G401 (cell line): ENCODE measurements at regions not wholly inside any gene's neighbourhood (a gene's known extent, or its start where the extent isn't known, plus 50 kb on each side); places are given as distances from the start of the nearest gene placed in this dataset.

ENCODE experiments used
- DNase-seq: peaks from one replicate; pipeline ENCODE4 v3.0.0-alpha.2; 2015; ENCODE audit warnings: low spot score
- in situ Hi-C: cut with HindIII; loops from 2 replicates; pipeline ENCODE4 v1.10.0; 2016; ENCODE audit warnings: low sequenced_read_pairs, mixed read lengths

GRCh38 chr1:82697965-82698364 lies 897.2 kb downstream of the ADGRL2 start:
- in situ Hi-C loops, result no loop called here

DNA sequence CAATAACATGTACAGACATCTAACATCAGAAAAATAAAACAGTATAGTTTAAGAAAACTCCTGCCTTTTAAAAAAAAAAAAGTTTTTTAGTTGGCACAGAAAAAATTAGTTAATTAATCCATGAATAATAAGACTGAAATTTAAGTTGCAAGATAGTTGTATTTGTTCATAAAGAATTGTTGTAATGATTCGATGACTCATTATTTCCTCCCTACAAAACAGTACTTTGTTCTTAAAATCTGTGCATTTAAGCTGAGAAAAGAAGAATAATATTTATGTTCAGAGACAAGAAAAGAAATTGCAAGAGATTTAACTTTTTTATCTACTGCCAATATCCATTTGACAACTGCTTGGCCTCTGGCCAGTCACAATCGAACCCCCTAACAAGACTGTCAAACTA lies 894.7 kb downstream of the ADGRL2 start:
- DNase-seq, result no peak
- in situ Hi-C loops, result no loop called here

More at GRCh38 chr1:82697965-82698364, 897.2 kb downstream of the ADGRL2 start:
- no peak for DNase-seq

- in situ Hi-C loops, result no loop called here
- no peak for DNase-seq
Measured at GRCh38 chr1:82690411-82690810, 889.7 kb downstream of the ADGRL2 start.

- in situ Hi-C loops, result no loop called here
- DNase-seq, result no peak
Measured at GRCh38 chr1:82689217-82689616, 888.5 kb downstream of the ADGRL2 start.

GRCh38 chr1:82686774-82687173 lies 886.0 kb downstream of the ADGRL2 start:
- no peak for DNase-seq
- in situ Hi-C loops, result no loop called here

DNA sequence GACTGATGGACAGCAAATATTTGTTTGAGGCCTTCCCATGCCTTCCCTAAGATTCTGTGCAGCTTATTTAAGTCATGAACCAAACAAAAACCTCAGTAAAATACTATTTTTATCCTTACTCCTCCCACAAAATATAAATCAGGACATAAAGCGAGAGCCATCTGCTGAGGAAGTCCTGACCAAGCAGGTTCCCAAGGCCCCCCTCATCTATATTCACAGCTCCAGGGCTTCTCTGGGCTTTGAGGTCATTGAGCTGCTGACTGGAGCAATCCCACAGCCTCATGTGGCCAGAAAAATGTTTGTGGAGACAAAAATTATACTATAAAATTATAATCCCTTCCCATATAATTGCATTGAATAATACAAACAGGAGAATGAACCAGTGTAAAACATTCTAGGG lies 846.2 kb downstream of the ADGRL2 start:
- in situ Hi-C loops, result no loop called here
- DNase-seq, result no peak

DNA sequence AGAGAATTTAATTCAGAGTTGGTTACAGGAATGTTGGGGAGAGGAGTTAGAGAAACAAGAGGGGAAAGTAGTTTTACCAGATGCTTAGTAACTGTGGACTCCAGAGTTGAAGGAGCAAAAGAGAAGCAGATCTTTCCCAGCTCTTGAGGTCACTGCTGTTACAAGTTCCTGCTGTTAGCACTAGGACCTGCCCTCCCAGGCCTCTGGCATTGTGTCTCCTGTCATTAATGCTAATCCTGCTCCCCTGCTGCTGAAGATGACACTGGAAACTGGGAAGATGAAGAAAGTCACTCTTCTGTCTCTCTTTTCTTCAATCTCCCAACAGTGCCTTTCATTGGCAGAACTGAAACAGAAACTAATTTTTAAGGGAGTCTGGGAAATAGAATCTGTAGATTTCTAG lies 845.6 kb downstream of the ADGRL2 start:
- in situ Hi-C loops, result no loop called here
- no peak for DNase-seq

GRCh38 chr1:82644186-82644915 lies 843.6 kb downstream of the ADGRL2 start:
- DNase-seq, result no peak
- in situ Hi-C loops, result no loop called here

- in situ Hi-C loops, result no loop called here
- DNase-seq, result no peak
Measured at GRCh38 chr1:82640352-82640751, 839.6 kb downstream of the ADGRL2 start.

GRCh38 chr1:82634266-82634665 lies 833.5 kb downstream of the ADGRL2 start:
- in situ Hi-C loops, result no loop called here
- DNase-seq, result no peak

DNA sequence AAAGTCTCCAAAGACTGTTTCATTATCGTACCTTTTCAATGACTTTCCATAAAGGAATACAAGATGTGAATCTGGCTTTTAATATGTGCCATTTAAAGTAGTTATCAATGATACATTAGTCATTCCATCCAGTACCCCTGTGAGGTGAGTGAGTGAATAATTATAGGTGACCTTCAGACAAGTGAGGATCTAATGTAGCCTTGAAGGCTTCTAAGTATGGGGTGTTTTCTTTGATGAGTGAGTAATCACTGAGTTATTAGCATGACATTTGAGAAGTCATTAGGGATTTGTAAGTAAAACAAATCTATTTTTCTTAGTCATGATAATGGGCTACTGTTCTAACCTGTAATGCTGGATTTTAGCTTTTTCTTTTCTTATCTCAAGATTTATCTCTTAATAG lies 831.4 kb downstream of the ADGRL2 start:
- in situ Hi-C loops, result no loop called here
- DNase-seq, result no peak

DNA sequence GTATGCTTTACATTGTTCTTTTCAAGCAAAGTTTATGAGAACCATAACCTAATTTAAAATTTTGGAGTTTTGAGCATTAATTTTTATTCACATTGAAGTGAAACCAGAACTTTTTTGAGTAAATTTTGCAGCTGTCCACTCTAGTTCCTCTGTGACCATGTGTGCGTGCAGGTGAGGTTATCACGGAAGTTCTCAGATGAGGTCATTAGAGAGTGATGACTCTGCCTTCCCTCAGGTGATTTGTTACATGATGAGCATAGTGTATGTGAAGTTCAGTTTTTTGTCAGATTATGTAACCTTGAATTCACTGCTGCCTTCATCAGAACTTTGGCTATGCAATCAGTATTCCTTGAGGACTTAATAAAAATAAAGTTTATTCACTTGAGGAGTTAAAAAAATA lies 828.2 kb downstream of the ADGRL2 start:
- in situ Hi-C loops, result no loop called here
- no peak for DNase-seq

- in situ Hi-C loops, result no loop called here
- no peak for DNase-seq
Measured at GRCh38 chr1:82625537-82625936, 824.8 kb downstream of the ADGRL2 start.

DNA sequence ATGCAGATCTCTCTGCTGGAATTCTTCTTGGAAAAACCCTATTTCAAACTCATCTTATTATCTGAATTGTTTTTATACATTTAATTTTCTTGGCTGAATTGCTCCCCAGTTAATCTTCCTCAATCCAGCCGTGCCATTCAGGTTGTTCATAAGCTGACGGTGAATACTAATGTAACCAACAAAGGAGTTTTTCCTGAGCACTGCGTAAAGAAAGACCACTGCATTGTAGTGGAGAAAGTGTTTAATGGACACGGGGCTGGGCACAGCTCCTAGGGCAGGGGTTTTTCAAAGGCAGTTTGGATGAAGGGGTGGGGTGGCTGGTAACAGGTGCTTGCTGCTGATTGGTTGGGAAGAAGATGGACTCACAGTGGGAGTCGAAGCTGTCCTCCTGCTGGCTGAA lies 820.3 kb downstream of the ADGRL2 start:
- no peak for DNase-seq
- in situ Hi-C loops, result no loop called here

DNA sequence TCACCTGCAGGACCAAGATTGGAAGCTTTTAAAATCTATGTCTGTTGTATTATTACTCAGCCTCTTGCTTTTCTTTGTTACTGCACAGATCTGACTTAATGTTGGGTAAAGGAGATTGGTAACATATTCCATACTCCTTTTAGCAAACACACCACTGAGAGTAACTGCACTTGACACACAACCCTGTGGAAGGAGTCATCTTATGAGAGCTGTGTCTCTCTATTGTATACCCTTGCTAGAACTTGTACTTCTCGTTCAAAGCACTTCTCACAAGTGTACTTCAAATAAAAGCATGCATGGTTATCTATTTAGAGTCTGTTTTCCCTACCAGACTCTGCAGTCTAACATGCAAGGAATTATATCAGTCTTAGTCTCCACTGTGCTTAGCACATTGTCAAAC lies 813.4 kb downstream of the ADGRL2 start:
- DNase-seq, result no peak
- in situ Hi-C loops, result no loop called here

- in situ Hi-C loops, result no loop called here
- no peak for DNase-seq
Measured at GRCh38 chr1:82612986-82613385, 812.3 kb downstream of the ADGRL2 start.

GRCh38 chr1:82606546-82606945 lies 805.8 kb downstream of the ADGRL2 start:
- DNase-seq, result no peak
- in situ Hi-C loops, result no loop called here

DNA sequence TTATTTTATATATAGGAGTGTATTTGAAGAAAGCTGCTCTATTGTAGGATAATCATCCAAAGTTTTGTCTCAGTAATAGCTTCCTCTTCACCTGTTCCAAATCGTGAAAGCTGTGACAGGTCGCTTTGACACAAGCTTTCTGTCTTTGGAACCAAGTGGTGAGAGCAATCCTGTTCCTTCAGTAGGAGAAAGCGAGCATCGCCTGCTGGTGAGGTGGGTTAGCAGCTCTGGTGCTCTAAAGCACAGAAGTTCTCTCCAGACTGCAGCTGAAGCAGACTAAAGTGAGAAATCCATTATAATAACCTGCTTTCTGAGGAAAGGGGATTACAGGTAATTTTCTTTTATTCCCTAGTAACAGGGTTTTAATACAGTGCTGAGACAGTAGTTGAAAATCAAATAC lies 803.8 kb downstream of the ADGRL2 start:
- in situ Hi-C loops, result no loop called here

GRCh38 chr1:82600314-82600713 lies 799.6 kb downstream of the ADGRL2 start:
- in situ Hi-C loops, result no loop called here
- no peak for DNase-seq

More for the DNA sequence above, 803.8 kb downstream of the ADGRL2 start:
- DNase-seq, result no peak

DNA sequence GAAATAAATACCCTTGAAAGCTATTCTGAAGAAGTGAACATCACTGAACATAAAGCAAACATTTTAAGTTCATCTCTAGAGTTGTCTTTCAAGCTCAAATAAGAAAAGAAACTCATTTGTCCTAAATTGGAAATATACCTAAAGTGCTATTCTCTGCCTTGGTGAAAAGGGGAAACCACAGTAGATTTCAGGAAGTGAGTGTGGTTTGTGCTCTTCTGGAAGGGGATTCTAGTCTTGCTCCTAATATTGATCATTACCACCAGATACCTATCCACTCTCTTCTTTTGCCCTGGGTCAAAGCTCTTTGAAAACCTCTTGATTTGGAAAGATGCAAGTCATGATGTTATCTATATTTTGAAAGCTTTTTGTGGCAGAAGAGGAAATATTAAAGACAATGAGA lies 798.1 kb downstream of the ADGRL2 start:
- no peak for DNase-seq
- in situ Hi-C loops, result no loop called here

DNA sequence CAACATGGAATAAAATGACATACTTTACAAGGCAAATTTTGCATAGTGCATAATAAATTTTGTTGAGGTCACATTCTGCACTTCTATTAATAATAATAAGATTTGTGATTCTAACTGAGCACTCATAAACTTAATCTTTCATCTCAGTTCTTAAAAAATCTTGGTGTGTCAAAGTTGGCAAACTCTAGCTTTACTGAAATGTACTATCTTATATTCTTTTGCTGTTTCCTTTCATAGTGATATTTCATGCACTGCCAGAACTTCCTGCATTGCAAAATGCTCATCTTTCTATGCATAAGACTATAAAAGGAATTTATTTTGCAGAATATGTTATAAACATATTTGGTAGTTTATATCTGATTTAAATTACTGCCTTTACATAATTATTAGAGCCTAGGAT lies 797.6 kb downstream of the ADGRL2 start:
- DNase-seq, result no peak

DNA sequence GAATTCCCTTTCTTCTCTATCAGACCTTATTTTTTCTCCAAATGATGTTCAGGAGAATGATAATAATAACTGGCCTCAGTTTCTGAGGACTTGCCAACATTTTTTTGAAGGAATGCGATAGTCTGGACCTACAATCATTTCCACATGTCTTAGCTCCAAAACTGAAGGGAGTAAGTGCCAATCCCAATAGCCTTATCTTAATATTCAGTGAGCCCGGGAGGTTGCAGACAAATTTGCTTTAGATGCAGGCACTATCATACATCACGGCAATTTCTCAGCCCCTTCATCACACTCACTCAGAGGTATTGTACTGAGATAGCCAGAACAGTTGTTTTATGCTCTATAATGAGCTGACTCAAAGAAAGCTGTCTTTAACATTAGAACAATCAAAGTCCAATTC lies 796.9 kb downstream of the ADGRL2 start:
- no peak for DNase-seq
- in situ Hi-C loops, result no loop called here

More for the DNA sequence above, 797.6 kb downstream of the ADGRL2 start:
- in situ Hi-C loops, result no loop called here
